ENCODE measurements at regions not wholly inside any gene's neighbourhood (a gene's known extent, or its start where the extent isn't known, plus 50 kb on each side); places are given as distances from the start of the nearest gene placed in this dataset.

- TF ChIP-seq CTCF (IDR thresholded peaks at IDR 0.05; ENCODE audit: insufficient read depth, low read length, severe bottlenecking), result no peak
- no peak overlapping the region for H3K4me3 ChIP-seq (ENCODE audit: low read depth, low read length)
- DNase-seq (ENCODE audit: low read depth) (no peak), FAIRE-seq (no peak)
- no peaks in the 10 kb centered on the region for H3K36me3 ChIP-seq (ENCODE audit: control insufficient read depth, insufficient read depth, low read length)
- no peaks in the 10 kb centered on the region for H3K27me3 ChIP-seq (ENCODE audit: control insufficient read depth, insufficient read depth, low read length)
Measured at GRCh38 chr14:41295734-41296133, 310.9 kb upstream of the LRFN5 start.

- Histone ChIP-seq H3K27me3 (ENCODE audit: control insufficient read depth, insufficient read depth, low read length) (no peaks in the 10 kb centered on the region), H3K36me3 (ENCODE audit: control insufficient read depth, insufficient read depth, low read length) (no peaks in the 10 kb centered on the region), H3K4me3 (ENCODE audit: low read depth, low read length) (no peak overlapping the region)
- FAIRE-seq, result no peak
- no peak for DNase-seq (ENCODE audit: low read depth)
- TF ChIP-seq CTCF (IDR thresholded peaks at IDR 0.05; ENCODE audit: insufficient read depth, low read length, severe bottlenecking), result no peak
Measured at GRCh38 chr14:41289025-41289424, 317.7 kb upstream of the LRFN5 start.

DNA sequence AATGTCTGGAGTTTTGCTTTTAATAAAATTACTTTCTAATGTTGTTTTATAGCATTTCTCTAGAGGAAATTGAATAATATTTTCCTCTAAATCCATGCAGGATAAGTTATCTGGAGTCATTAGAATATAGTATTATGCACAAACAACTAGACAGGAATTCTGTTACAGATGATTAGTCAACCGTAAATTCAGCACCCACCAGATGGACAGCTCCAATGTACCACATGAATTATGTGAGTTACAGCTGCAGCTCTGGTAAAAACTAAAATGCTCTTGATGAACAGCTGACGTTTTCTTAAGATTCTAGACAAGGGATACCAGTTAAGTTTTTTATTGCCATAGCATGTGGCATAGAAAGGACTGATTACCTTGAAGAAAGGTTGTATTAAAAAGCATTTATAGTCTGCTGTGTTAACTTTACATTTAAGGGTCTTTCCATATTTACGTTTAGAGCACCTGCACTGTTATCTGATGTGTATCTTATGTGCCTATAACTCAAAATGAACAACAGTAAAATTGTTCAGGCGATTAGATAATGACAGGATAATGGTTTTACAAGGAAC, 321.4 kb upstream of the LRFN5 start:
- TF ChIP-seq CTCF (IDR thresholded peaks at IDR 0.05; ENCODE audit: insufficient read depth, low read length, severe bottlenecking), result no peak
- no peaks in the 10 kb centered on the region for H3K36me3 ChIP-seq (ENCODE audit: control insufficient read depth, insufficient read depth, low read length)
- H3K27me3 ChIP-seq (ENCODE audit: control insufficient read depth, insufficient read depth, low read length), result no peaks in the 10 kb centered on the region
- H3K4me3 ChIP-seq (ENCODE audit: low read depth, low read length), result no peak overlapping the region
- no peak for FAIRE-seq
- peak; percentile 12 for DNase-seq (ENCODE audit: low read depth)

GRCh38 chr14:41280745-41281144, 325.9 kb upstream of the LRFN5 start:
- Histone ChIP-seq H3K4me3 (ENCODE audit: low read depth, low read length) (no peak overlapping the region), H3K27me3 (ENCODE audit: control insufficient read depth, insufficient read depth, low read length) (no peaks in the 10 kb centered on the region), H3K36me3 (ENCODE audit: control insufficient read depth, insufficient read depth, low read length) (no peaks in the 10 kb centered on the region)
- no peak for TF ChIP-seq CTCF (IDR thresholded peaks at IDR 0.05; ENCODE audit: insufficient read depth, low read length, severe bottlenecking)
- DNase-seq (ENCODE audit: low read depth) (peak; percentile 0), FAIRE-seq (no peak)

DNA sequence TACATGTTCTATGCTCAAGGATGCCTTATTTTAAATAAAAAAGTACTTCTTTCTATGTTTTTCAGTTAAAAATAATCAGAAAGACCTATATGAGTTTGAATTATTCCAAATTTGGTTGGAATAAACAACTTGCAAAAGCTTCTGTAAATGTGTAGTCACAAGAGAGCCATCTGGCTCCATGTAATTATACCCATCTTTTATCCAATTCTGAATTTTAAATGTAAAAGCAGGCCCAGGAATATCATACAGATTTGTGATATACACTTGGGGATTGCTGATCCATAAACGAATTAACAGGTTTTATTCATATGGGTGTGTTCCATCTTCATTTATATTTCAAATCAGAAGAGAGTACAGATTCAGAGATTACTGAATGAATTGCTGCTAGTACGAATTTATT, 329.2 kb upstream of the LRFN5 start:
- no peaks in the 10 kb centered on the region for H3K27me3 ChIP-seq (ENCODE audit: control insufficient read depth, insufficient read depth, low read length)
- no peak for TF ChIP-seq CTCF (IDR thresholded peaks at IDR 0.05; ENCODE audit: insufficient read depth, low read length, severe bottlenecking)
- FAIRE-seq, result no peak
- H3K4me3 ChIP-seq (ENCODE audit: low read depth, low read length), result no peak overlapping the region
- no peak for DNase-seq (ENCODE audit: low read depth)
- no peaks in the 10 kb centered on the region for H3K36me3 ChIP-seq (ENCODE audit: control insufficient read depth, insufficient read depth, low read length)

GRCh38 chr14:41257476-41257875, 349.2 kb upstream of the LRFN5 start:
- DNase-seq (ENCODE audit: low read depth), result no peak
- Histone ChIP-seq H3K4me3 (ENCODE audit: low read depth, low read length) (no peak overlapping the region), H3K27me3 (ENCODE audit: control insufficient read depth, insufficient read depth, low read length) (no peaks in the 10 kb centered on the region), H3K36me3 (ENCODE audit: control insufficient read depth, insufficient read depth, low read length) (no peaks in the 10 kb centered on the region)
- no peak for TF ChIP-seq CTCF (IDR thresholded peaks at IDR 0.05; ENCODE audit: insufficient read depth, low read length, severe bottlenecking)
- no peak for FAIRE-seq

All from bronchial epithelial cell (primary cell).